GM12891 (cell line): ENCODE measurements at regions not wholly inside any gene's neighbourhood (a gene's known extent, or its start where the extent isn't known, plus 50 kb on each side); places are given as distances from the start of the nearest gene placed in this dataset.

Experiments
- POLR2A ChIP-seq: IDR thresholded peaks from 2 replicates; pipeline ENCODE4 v1.6.1; 2011; ENCODE audit warnings: low read depth, low read length, control low read depth
- POLR2AphosphoS5 ChIP-seq: IDR thresholded peaks from 2 replicates; pipeline ENCODE4 v1.6.1; 2011; ENCODE audit warnings: low read depth, low read length, control low read depth
- POU2F2 ChIP-seq: IDR thresholded peaks from 2 replicates; pipeline ENCODE4 v1.6.1; 2011; ENCODE audit warnings: low read depth, mild to moderate bottlenecking, control low read depth, low read length, moderate library complexity
- SPI1 ChIP-seq: IDR thresholded peaks from 2 replicates; pipeline ENCODE4 v1.6.1; 2011; ENCODE audit warnings: low read depth, low read length, control low read depth
- TAF1 ChIP-seq: IDR thresholded peaks from 2 replicates; pipeline ENCODE4 v1.6.1; 2011; ENCODE audit warnings: low read depth, low read length, control low read depth

DNA sequence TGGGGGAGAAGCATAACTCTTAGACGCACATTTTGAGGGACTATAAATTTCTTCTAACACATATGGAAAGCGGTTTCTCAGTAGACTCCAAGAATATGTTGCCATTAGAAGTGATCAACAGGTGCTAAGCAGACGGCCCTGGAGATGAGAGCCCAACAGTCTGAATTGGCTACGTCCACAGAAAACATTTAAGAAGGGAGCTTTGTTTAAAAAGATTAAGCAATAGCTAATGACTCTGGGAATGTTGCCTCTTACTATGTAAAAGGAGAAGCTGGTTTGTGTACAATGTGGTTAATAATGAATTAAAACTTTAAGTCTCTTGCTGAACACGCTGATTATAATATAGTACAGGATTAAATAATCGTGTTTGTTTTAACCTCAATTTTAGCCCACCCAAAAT is 399.5 kb downstream of the SMARCA1 start:
- TF ChIP-seq POLR2A (no peak), POU2F2 (no peak), SPI1 (no peak), TAF1 (no peak), POLR2AphosphoS5 (no peak)
